RKO (cell line): ENCODE measurements at regions not wholly inside any gene's neighbourhood (a gene's known extent, or its start where the extent isn't known, plus 50 kb on each side); places are given as distances from the start of the nearest gene placed in this dataset.
"Not testable (repeated sequence)": the region's sequence is repeated elsewhere in the genome, so short reads cannot be mapped to it uniquely, and the experiment has no call there.

Source experiments
- DNase-seq: peaks from one replicate; pipeline ENCODE4 v3.0.0-alpha.2; 2016; ENCODE audit warnings: low spot score

DNA sequence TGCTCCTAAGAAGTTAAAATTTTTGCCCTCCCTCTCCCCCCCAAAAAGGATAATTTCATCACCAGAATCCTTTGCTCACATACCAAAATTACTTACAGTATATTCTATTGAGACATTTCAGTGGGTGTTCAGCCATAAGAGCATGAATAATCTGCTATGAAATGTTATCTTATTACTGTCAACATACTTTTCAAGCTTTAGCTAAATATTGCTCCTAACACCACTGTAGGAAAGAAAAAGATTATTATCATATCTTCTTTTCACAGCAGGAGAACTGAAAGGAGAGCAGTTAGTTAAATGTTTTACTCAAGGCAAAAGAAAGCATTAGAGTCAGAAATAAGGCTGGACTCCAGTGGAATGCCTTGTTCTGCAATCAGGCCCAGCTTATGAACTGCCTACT, 231.0 kb upstream of the GYPA start:
- DNase-seq, result no peak

- DNase-seq, result no peak
Measured at GRCh38 chr4:144374065-144374464, 233.5 kb upstream of the GYPA start.

- DNase-seq, result no peak
Measured at GRCh38 chr4:144376866-144377265, 236.3 kb upstream of the GYPA start.

DNA sequence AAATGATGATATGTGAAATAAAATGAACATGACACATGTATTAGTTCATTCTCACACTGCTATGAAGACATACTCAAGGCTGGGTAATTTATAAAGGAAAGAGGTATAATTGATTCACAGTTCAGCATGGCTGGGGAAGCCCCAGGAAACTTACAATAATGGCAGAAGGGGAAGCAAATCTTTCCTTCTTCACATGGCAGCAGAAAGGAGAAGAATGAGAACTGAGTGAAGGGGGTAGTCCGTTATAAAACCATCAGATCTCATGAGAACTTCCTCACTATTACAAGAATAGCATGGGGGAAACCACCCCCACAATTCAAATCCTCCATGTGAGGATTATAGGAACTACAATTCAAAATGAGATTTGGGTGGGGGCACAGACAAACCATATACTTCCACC, 243.9 kb upstream of the GYPA start:
- DNase-seq, result no peak

- peak; percentile 51 for DNase-seq
Measured at GRCh38 chr4:144399927-144400326, 246.0 kb upstream of the HHIP start.

GRCh38 chr4:144402176-144402575, 243.8 kb upstream of the HHIP start:
- no peak for DNase-seq

DNA sequence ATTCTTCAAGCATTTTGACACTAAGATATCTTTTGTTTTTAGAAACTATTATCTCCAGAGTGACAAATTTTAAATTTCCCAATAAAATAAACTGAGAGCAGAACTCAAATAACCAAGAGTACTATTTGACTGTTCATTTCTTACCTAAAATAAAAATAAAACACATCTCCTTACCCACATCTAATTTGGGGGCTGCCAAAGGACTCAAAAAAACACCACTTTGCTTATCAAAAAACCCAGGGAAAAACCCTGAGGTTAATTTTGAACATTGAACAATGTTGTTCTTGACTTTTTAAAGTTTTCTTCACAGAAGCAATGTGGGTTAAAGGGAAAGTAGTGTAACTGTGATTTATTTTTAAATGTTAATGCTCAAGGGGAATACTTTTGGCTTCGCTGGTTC, 243.0 kb upstream of the HHIP start:
- no peak for DNase-seq

- DNase-seq, result no peak
Measured at GRCh38 chr4:144403893-144404292, 242.1 kb upstream of the HHIP start.

GRCh38 chr4:144409525-144409924, 236.4 kb upstream of the HHIP start:
- DNase-seq, result no peak

DNA sequence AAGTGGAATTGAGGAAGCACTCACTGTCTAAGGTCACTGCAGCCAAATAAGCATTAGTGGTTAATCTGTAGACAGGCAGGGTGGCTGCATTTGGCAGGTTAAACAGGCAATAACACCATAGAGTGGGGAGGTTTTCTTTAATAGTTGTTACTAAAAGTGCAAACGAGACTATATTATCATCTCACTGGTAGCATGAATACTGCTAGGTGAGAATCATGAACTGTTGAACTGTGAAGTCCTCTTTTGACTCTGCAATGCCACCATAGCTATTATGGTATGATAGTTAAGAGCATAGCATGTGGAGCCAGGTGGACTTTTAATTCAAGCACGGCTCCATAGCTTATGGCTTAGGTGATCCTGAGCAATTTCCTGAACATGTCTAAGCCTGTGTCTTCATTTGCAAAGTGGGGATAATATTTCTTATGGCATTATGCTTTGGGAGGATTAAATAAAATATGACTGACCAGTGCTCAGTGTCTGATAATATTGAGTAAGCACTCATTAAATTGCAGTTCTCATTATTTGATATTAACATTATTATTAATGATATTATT, 235.6 kb upstream of the HHIP start:
- DNase-seq, result no peak

DNA sequence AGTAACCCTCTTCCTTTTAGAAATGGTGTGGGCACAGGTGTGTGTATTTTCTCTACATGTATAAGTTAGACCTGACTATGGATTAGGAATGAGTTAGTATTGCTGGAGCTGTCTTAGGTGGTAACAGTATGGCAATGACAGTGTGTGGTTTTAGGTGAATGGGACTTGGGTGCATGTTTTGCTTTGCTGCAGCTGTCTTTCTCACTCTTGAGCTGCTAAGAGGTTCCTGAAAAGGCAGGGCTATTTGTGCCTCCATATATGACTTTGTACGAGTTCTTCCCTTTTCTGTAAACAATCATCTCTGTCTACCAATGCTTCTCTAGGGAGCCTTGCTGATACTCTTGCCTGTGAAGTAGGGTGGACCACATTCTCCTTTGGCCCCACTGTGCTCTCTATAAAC, 234.8 kb upstream of the HHIP start:
- no peak for DNase-seq

- no peak for DNase-seq
Measured at GRCh38 chr4:144411700-144412099, 234.3 kb upstream of the HHIP start.

DNA sequence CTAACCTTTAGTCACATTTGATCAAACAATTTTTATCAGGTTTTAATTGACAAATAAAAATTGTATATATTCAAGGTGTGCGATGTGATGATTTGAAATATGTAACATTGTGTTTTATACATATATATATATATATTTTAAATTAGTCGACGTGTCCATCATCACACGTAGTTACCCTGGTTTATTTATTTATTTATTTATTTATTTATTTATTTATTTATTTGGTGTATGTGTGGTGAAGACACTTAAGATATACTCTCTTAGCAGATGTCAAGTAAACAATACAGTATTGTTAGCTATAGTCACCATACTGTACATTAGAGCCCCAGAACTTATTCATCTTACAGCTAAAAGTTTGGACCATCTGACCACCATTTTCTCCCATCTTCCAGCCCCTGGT, 224.9 kb upstream of the HHIP start:
- DNase-seq, result no peak

GRCh38 chr4:144421839-144422565, 224.0 kb upstream of the HHIP start:
- DNase-seq, result peak; percentile 24

DNA sequence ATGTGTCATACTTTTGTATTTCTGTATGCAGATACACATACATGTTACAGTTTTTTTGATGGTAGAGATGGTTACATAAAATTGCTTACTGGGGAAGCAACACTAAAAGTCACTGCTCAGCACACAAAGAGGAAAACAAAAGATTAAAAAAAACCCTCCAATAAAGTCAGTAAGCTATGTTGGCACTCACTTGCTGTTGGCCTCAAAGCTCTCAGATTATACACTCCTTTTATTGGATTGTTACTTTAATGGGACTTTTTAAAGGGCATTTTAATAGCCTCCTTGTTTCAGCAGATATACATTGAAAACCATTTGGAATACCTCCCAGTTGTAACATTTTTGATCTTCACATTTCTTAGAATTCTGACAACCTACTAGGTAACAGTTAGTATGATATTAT, 222.0 kb upstream of the HHIP start:
- no peak for DNase-seq

DNA sequence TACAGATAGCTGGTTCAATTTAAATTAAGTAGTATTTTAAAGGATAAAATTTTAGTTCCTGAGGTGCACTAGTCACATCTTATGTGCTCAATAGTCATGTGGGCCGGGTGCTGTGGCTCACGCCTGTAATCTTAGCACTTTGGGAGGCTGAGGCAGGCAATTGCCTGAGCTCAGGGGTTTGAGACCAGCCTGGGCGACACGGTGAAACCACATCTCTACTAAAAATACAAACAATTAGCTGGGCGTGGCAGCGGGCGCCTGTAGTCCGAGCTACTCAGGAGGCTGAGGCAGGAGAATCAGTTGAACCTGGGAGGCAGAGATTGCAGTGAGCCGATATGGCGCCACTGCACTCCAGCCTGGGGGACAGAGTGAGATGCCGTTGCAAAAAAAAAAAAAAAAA, 219.9 kb upstream of the HHIP start:
- DNase-seq, result not testable (repeated sequence)

DNA sequence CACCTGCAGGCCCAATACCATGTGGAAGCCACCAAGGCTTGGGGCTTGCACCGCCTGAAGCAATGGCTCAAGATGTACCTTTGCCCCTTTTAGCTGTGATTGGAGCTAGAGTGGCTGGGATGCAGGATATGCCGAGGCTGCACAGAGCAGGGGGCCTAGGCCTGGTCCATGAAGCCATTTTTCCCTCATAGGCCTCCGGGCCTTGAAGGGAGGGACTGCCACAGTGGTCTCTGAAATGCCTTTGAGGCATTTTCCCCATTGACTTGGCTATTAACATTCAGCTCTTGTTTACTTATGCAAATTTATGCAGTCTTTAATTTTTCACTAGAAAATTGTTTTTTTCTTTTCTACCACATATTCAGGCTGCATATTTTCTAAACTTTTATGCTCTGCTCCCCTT, 203.2 kb upstream of the HHIP start:
- no peak for DNase-seq

- no peak for DNase-seq
Measured at GRCh38 chr4:144449611-144450010, 196.3 kb upstream of the HHIP start.

GRCh38 chr4:144450526-144450925, 195.4 kb upstream of the HHIP start:
- no peak for DNase-seq

- DNase-seq, result no peak
Measured at GRCh38 chr4:144451766-144452450, 194.0 kb upstream of the HHIP start.

DNA sequence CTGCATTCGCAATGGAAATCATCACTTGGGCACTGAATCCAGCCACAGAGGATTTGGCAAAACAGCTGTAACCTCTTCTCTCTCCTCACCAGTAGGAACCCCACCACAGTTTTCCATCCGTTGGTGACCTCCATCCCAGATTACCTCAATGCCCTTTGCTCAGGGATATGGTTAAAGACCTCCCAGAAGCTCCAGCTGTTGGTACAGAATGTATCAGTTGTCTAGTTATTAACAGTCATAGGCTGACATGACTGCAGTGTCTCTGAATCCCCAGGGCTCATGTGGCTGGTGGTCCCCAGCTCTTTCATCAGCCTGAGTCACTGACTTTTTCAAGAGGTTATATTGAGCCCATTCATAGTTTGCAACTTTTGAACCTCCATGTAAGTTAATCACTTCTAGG, 189.8 kb upstream of the HHIP start:
- DNase-seq, result no peak

GRCh38 chr4:144461906-144462305, 184.1 kb upstream of the HHIP start:
- no peak for DNase-seq

- no peak for DNase-seq
Measured at GRCh38 chr4:144463236-144463635, 182.7 kb upstream of the HHIP start.

DNA sequence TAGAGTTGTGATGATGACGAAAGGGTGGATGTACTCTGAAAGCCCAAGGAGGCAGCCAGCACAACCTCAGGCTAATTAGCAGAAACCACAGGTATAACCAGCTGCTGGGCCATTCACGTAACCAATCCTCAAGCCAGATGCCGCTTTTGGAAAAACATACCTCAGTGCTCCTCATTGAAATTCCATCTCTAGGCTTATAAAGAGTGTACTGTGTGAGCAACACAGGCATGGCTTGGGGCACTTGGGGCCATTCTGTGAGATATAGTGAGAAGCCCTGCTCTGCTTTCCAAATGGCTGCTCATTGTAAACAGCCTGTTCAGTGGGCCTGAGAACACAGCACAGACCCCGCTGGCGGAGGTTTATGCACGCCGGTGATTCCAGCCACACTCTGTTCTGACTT, 182.1 kb upstream of the HHIP start:
- no peak for DNase-seq
